ENCODE measurements at regions not wholly inside any gene's neighbourhood (a gene's known extent, or its start where the extent isn't known, plus 50 kb on each side); places are given as distances from the start of the nearest gene placed in this dataset.

- no peak for DNase-seq
These were observed 162.9 kb downstream of the FAM170A start for GRCh38 chr5:119792161-119792799.

GRCh38 chr5:119795768-119796167 is 166.4 kb downstream of the FAM170A start:
- DNase-seq: no peak

GRCh38 chr5:119801570-119801969 is 172.2 kb downstream of the FAM170A start:
- no peak for DNase-seq

- DNase-seq: no peak
These were observed 178.7 kb downstream of the FAM170A start for GRCh38 chr5:119808024-119808423.

GRCh38 chr5:119808474-119808873 is 179.1 kb downstream of the FAM170A start:
- DNase-seq: no peak

GRCh38 chr5:119810217-119810616 is 180.9 kb downstream of the FAM170A start:
- DNase-seq: no peak

GRCh38 chr5:119811458-119811857 is 182.1 kb downstream of the FAM170A start:
- no peak for DNase-seq

GRCh38 chr5:119814655-119815054 is 185.3 kb downstream of the FAM170A start:
- no peak for DNase-seq

GRCh38 chr5:119816055-119816454 is 186.7 kb downstream of the FAM170A start:
- no peak for DNase-seq

GRCh38 chr5:119820016-119820415 is 190.7 kb downstream of the FAM170A start:
- DNase-seq: no peak

- DNase-seq: no peak
These were observed 191.2 kb downstream of the FAM170A start for GRCh38 chr5:119820608-119821007.

GRCh38 chr5:119828541-119828940 is 199.2 kb downstream of the FAM170A start:
- DNase-seq: no peak

- DNase-seq: no peak
These were observed 200.0 kb downstream of the FAM170A start for GRCh38 chr5:119829341-119829740.

GRCh38 chr5:119833176-119833575 is 203.8 kb downstream of the FAM170A start:
- no peak for DNase-seq

- no peak for DNase-seq
These were observed 210.8 kb downstream of the FAM170A start for GRCh38 chr5:119840175-119840574.

GRCh38 chr5:119852140-119852539 is 222.8 kb downstream of the FAM170A start:
- no peak for DNase-seq

- DNase-seq: no peak
These were observed 231.1 kb downstream of the FAM170A start for GRCh38 chr5:119860463-119860862.

GRCh38 chr5:119862619-119863018 is 233.3 kb downstream of the FAM170A start:
- no peak for DNase-seq

- DNase-seq: no peak
These were observed 234.9 kb downstream of the FAM170A start for GRCh38 chr5:119864286-119864685.

GRCh38 chr5:119873611-119874010 is 244.3 kb downstream of the FAM170A start:
- DNase-seq: no peak

GRCh38 chr5:119876522-119876921 is 247.2 kb downstream of the FAM170A start:
- DNase-seq: no peak

GRCh38 chr5:119878712-119879111 is 249.4 kb downstream of the FAM170A start:
- DNase-seq: no peak

GRCh38 chr5:119879446-119879845 is 250.1 kb downstream of the FAM170A start:
- no peak for DNase-seq

GRCh38 chr5:119895066-119895465 is 265.7 kb downstream of the FAM170A start:
- DNase-seq: no peak

- DNase-seq: no peak
These were observed 267.6 kb downstream of the FAM170A start for GRCh38 chr5:119896826-119897536.
